Stimulated activated CD4-positive, alpha-beta T cell treated with anti-CD3 and anti-CD28 coated beads, Interleukin-2, amount 100 ng/mL, for 48 hours (primary cell): ENCODE measurements at regions not wholly inside any gene's neighbourhood (a gene's known extent, or its start where the extent isn't known, plus 50 kb on each side); places are given as distances from the start of the nearest gene placed in this dataset.
A peak's percentile ranks its signal among the peaks of the same experiment; 100 is the strongest.
"Not testable (repeated sequence)": the region's sequence is repeated elsewhere in the genome, so short reads cannot be mapped to it uniquely, and the experiment has no call there.

Source experiments
- DNase-seq, 2 donors: peaks; one replicate each; pipeline ENCODE4 v3.0.0-alpha.2; 2020

GRCh38 chr5:177941386-177941785 lies 54.7 kb downstream of the PROP1 start:
- DNase-seq = not testable (repeated sequence)

GRCh38 chr5:177939246-177940171 lies 56.5 kb downstream of the PROP1 start:
- not testable (repeated sequence) for DNase-seq

- DNase-seq = not testable (repeated sequence)
Measured at GRCh38 chr5:177938767-177939166, 57.3 kb downstream of the PROP1 start.

GRCh38 chr5:177934233-177934632 lies 61.8 kb downstream of the PROP1 start:
- not testable (repeated sequence) for DNase-seq

- DNase-seq = not testable (repeated sequence)
Measured at GRCh38 chr5:177930269-177931022, 65.6 kb downstream of the PROP1 start.

- not testable (repeated sequence) for DNase-seq
Measured at GRCh38 chr5:177929618-177930017, 66.4 kb downstream of the PROP1 start.

GRCh38 chr5:177927500-177927899 lies 68.5 kb downstream of the PROP1 start:
- not testable (repeated sequence) for DNase-seq

GRCh38 chr5:177924577-177924976 lies 71.5 kb downstream of the PROP1 start:
- DNase-seq = not testable (repeated sequence)

- DNase-seq = not testable (repeated sequence)
Measured at GRCh38 chr5:177923837-177924236, 72.2 kb downstream of the PROP1 start.

- DNase-seq = not testable (repeated sequence)
Measured at GRCh38 chr5:177923189-177923588, 72.9 kb downstream of the PROP1 start.

- DNase-seq = not testable (repeated sequence)
Measured at GRCh38 chr5:177909261-177909660, 86.8 kb downstream of the PROP1 start.

- not testable (repeated sequence) for DNase-seq
Measured at GRCh38 chr5:177902806-177903205, 93.2 kb downstream of the PROP1 start.

- DNase-seq = not testable (repeated sequence)
Measured at GRCh38 chr5:177900066-177900465, 96.0 kb downstream of the PROP1 start.

GRCh38 chr5:177894681-177895453 lies 101.2 kb downstream of the PROP1 start:
- not testable (repeated sequence) for DNase-seq

- not testable (repeated sequence) for DNase-seq
Measured at GRCh38 chr5:177892357-177892665, 103.7 kb downstream of the PROP1 start.

GRCh38 chr5:177891547-177892356 lies 104.3 kb downstream of the PROP1 start:
- DNase-seq = peak in 1 of 2 donors; percentile 22

GRCh38 chr5:177883295-177883694 lies 100.6 kb upstream of the FAM153A start:
- not testable (repeated sequence) for DNase-seq

- DNase-seq = not testable (repeated sequence)
Measured at GRCh38 chr5:177875900-177876238, 93.2 kb upstream of the FAM153A start.

- DNase-seq = not testable (repeated sequence)
Measured at GRCh38 chr5:177875013-177875899, 92.6 kb upstream of the FAM153A start.

- not testable (repeated sequence) for DNase-seq
Measured at GRCh38 chr5:177863822-177864446, 81.2 kb upstream of the FAM153A start.
